MCF 10A (cell line): ENCODE measurements at regions not wholly inside any gene's neighbourhood (a gene's known extent, or its start where the extent isn't known, plus 50 kb on each side); places are given as distances from the start of the nearest gene placed in this dataset.

Experiments used
- BruUV-seq: library from RNA; stranded (reverse); fragments of 400-500 nt; replicated peaks from 2 replicates; lab custom pipeline; 2021; lab: Mats Ljungman, UMichigan
- CTCF ChIA-PET: fragments of 300-600 bp; sonication (Branson Sonifier 250); formaldehyde crosslinking; extraction: SDS; loops from one replicate; lab custom pipeline; 2021; ENCODE audit warnings: antibody characterized with exemption, inconsistent platforms; lab: Yijun Ruan, JAX
- POLR2A ChIA-PET: fragments of 300-600, 350-650 bp; sonication (Branson Sonifier 250); formaldehyde crosslinking; extraction: SDS; loops from one replicate; lab custom pipeline; 2020; ENCODE audit warnings: antibody characterized with exemption, inconsistent platforms; lab: Yijun Ruan, JAX
- DNase-seq: peaks from one replicate; pipeline ENCODE4 v3.0.0-alpha.2; 2018; ENCODE audit not compliant: unreplicated experiment
- H3K27ac Mint-ChIP-seq: one replicate; pipeline ENCODE4 v1.8.0; 2022; ENCODE audit warnings: mild to moderate bottlenecking, low read depth, mixed read lengths; ENCODE audit not compliant: unreplicated experiment
- H3K27me3 Mint-ChIP-seq: one replicate; pipeline ENCODE4 v1.8.0; 2022; ENCODE audit warnings: mixed read lengths; ENCODE audit not compliant: insufficient read depth, unreplicated experiment
- H3K36me3 Mint-ChIP-seq: one replicate; pipeline ENCODE4 v1.8.0; 2022; ENCODE audit warnings: mild to moderate bottlenecking, moderate library complexity, mixed read lengths; ENCODE audit not compliant: insufficient read depth, unreplicated experiment
- H3K4me1 Mint-ChIP-seq: one replicate; pipeline ENCODE4 v1.8.0; 2022; ENCODE audit warnings: mixed read lengths; ENCODE audit not compliant: insufficient read depth, unreplicated experiment
- H3K4me3 Mint-ChIP-seq: one replicate; pipeline ENCODE4 v1.8.0; 2022; ENCODE audit warnings: mild to moderate bottlenecking, moderate library complexity, mixed read lengths; ENCODE audit not compliant: unreplicated experiment
- H3K9me3 Mint-ChIP-seq: one replicate; pipeline ENCODE4 v1.8.0; 2022; ENCODE audit warnings: mixed read lengths; ENCODE audit not compliant: unreplicated experiment
- intact Hi-C: fragments of 100-400 bp; cut with micrococcal nuclease; formaldehyde crosslinking; loops from 2 replicates; pipeline ENCODE4 v1.14.1; 2022
- TF ChIP-seq, protein P1 (sequence below): fragments of 200-600 bp; IDR thresholded peaks from one replicate; pipeline ENCODE4 v1.8.0; 2022; ENCODE audit warnings: antibody characterized with exemption, mild to moderate bottlenecking; ENCODE audit not compliant: unreplicated experiment

DNA sequence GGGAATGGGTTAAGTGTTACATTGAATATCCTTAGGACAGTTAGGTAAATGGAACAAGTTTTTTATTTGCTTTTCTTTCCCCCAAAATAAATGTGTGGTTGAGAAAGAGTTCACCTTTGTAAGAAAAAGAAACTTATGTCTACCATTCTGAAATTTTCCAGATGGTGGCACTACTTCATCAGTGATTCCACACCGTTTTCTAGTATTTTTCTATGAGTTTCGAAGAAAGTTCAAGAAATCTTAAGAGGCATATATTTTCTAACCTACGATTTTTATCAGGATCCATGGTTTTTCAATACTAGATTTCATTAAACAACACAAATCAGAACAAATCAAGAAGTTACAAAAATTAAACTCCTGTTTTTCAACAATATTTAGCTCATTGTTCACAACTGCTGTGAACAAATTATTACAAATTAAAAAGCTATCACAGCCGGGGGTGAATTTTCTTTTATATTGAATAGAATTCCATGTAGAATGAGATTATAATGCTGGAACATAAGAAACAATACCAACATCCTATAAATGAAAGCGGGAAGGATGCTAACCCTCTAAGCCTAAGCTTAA is 163.1 kb upstream of the NPVF start:
- intact Hi-C loops = loop anchor here (1.0 kb wide), 2 partner anchors 175 to 460 kb away; no protein-coding TSS in a partner anchor
- Mint-ChIP-seq H3K27me3 (peaks cover 100% of the 10 kb centered on the region), H3K4me3 (no peak overlapping the region), H3K9me3 (no peaks in the 10 kb centered on the region), H3K36me3 (no peaks in the 10 kb centered on the region), H3K4me1 (no peaks in the 10 kb centered on the region), H3K27ac (no peak overlapping the region)
- CTCF ChIA-PET = interaction anchor here (0.5 to 8.5 kb wide), 26 partner anchors 10 to 1010 kb away, joined by 3 to 173 read pairs (median 4); no protein-coding TSS in a partner anchor
- TF ChIP-seq, protein P1, sequence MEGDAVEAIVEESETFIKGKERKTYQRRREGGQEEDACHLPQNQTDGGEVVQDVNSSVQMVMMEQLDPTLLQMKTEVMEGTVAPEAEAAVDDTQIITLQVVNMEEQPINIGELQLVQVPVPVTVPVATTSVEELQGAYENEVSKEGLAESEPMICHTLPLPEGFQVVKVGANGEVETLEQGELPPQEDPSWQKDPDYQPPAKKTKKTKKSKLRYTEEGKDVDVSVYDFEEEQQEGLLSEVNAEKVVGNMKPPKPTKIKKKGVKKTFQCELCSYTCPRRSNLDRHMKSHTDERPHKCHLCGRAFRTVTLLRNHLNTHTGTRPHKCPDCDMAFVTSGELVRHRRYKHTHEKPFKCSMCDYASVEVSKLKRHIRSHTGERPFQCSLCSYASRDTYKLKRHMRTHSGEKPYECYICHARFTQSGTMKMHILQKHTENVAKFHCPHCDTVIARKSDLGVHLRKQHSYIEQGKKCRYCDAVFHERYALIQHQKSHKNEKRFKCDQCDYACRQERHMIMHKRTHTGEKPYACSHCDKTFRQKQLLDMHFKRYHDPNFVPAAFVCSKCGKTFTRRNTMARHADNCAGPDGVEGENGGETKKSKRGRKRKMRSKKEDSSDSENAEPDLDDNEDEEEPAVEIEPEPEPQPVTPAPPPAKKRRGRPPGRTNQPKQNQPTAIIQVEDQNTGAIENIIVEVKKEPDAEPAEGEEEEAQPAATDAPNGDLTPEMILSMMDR = peak; percentile 47
- peak; percentile 11 for DNase-seq
- BruUV-seq = no TSS peak
- POLR2A ChIA-PET = interaction anchor here (0.8 kb wide), 1 partner anchor 460 kb away, joined by 3 read pairs; no protein-coding TSS in a partner anchor

DNA sequence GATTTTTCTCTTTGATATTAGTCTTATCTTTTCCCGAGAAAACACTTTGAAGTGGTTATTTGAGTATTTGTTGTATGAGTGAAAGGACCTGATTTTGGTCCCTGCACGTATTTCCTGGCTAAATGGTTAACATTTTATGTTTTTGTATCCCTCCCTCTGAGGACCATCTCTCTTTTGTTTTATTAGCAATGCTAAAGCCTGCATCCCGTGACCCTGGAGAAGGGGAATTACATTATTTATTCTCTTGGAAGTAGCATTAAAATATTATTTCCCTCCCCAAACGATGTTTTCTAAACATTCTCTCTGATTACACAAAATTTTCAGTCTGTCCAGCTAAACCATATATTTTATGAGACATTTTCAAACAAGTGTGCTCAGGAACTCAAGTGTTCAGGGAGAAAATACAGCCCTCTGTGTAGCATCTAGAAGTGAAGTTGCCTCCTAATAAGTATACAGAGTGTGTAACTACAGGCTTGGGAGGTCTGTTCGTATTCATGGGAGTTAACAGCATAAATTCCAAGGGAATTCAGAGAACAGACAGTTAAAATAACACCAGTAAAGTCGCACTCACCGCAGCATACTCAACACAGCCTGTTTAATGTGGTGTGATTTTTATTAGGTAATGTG is 163.8 kb upstream of the NPVF start:
- no peak overlapping the region for H3K4me3 Mint-ChIP-seq
- BruUV-seq = no TSS peak

GRCh38 chr7:25392588-25393338 is 164.5 kb upstream of the NPVF start:
- H3K4me3 Mint-ChIP-seq = no peak overlapping the region
- H3K27me3 Mint-ChIP-seq = peaks cover 95% of the 10 kb centered on the region
- POLR2A ChIA-PET = no interaction called here
- no TSS peak for BruUV-seq
- intact Hi-C loops = no loop called here
- H3K4me1 Mint-ChIP-seq = no peaks in the 10 kb centered on the region
- no peaks in the 10 kb centered on the region for H3K36me3 Mint-ChIP-seq
- CTCF ChIA-PET = interaction anchor here (0.6 to 8.5 kb wide), 13 partner anchors 12 to 940 kb away, joined by 3 to 173 read pairs (median 3); no protein-coding TSS in a partner anchor
- TF ChIP-seq, protein P1 = no peak
- H3K9me3 Mint-ChIP-seq = no peaks in the 10 kb centered on the region
- DNase-seq = no peak
- no peak overlapping the region for H3K27ac Mint-ChIP-seq

More for the DNA sequence above, 163.8 kb upstream of the NPVF start:
- Mint-ChIP-seq H3K27ac (no peak overlapping the region), H3K9me3 (no peaks in the 10 kb centered on the region), H3K36me3 (no peaks in the 10 kb centered on the region), H3K27me3 (peaks cover 95% of the 10 kb centered on the region), H3K4me1 (no peaks in the 10 kb centered on the region)
- intact Hi-C loops = loop anchor here (1.0 kb wide), 2 partner anchors 174 to 459 kb away; no protein-coding TSS in a partner anchor
- no peak for DNase-seq
- ChIA-PET POLR2A (interaction anchor here (0.8 kb wide), 1 partner anchor 459 kb away, joined by 3 read pairs; no protein-coding TSS in a partner anchor), CTCF (interaction anchor here (0.5 to 8.5 kb wide), 24 partner anchors 10 to 1010 kb away, joined by 3 to 173 read pairs (median 4); no protein-coding TSS in a partner anchor)
- TF ChIP-seq, protein P1 = no peak
